Ovary (tissue), 7 donors: ENCODE measurements at regions not wholly inside any gene's neighbourhood (a gene's known extent, or its start where the extent isn't known, plus 50 kb on each side); places are given as distances from the start of the nearest gene placed in this dataset.

Experiments
- DNase-seq, 5 donors: peaks; one replicate each; pipeline ENCODE4 v3.0.0-alpha.2; 2019 to 2020
- H3K27ac ChIP-seq, 2 donors: fragments of 200-600 bp; one replicate each; pipeline versions ENCODE4 v1.5.1 to v1.8.0; 2019 to 2022
- H3K27me3 ChIP-seq: fragments of 200-600 bp; one replicate; pipeline ENCODE4 v1.8.0; 2022
- H3K36me3 ChIP-seq: fragments of 200-600 bp; sonication (generic); one replicate; pipeline ENCODE4 v1.5.1; 2019
- H3K4me1 ChIP-seq: one replicate; pipeline ENCODE4 v1.8.1; 2013; ENCODE audit warnings: mild to moderate bottlenecking, moderate library complexity; ENCODE audit not compliant: insufficient read depth
- H3K4me3 ChIP-seq: fragments of 200-600 bp; sonication (generic); one replicate; pipeline ENCODE4 v1.5.1; 2017
- H3K9me3 ChIP-seq, 2 donors: fragments of 200-600 bp in 1 of 2; sonication (generic) in 1 of 2; one replicate each; pipeline versions ENCODE4 v1.5.1 to v1.8.1; 2013 to 2019; ENCODE audit warnings: mild to moderate bottlenecking in 1 of 2, moderate library complexity in 1 of 2
- CTCF ChIP-seq, 3 donors: fragments of 450-650 bp in 2 of 3; fragments of 200-600 bp in 1 of 3; IDR thresholded peaks; one replicate each; pipeline versions ENCODE4 v1.5.1 to v1.8.0; 2016 to 2022; ENCODE audit warnings: antibody characterized with exemption in 3 of 3, mild to moderate bottlenecking in 1 of 3
- EP300 ChIP-seq: sonication (generic); formaldehyde crosslinking; IDR thresholded peaks from one replicate; pipeline ENCODE4 v1.6.1; 2017; ENCODE audit warnings: antibody characterized with exemption
- POLR2A ChIP-seq: fragments of 450-650 bp; IDR thresholded peaks from one replicate; pipeline ENCODE4 v1.6.1; 2017; ENCODE audit warnings: antibody characterized with exemption, mild to moderate bottlenecking, moderate library complexity
- whole genome bisulfite sequencing, 3 donors: extraction: QIAGEN DNeasy Blood & Tissue Kit in 1 of 3; methylation state at CpG; one replicate each; pipeline versions ENCODE4 v1.1.5 to v1.1.7; 2013 to 2017; 5-methylcytosine and 5-hydroxymethylcytosine counted together
- intact Hi-C, 4 donors: fragments of 100-400 bp; cut with DNase I; formaldehyde crosslinking; loops; one replicate each; pipeline versions ENCODE4 v1.11.0 to v1.15.1; 2022 to 2023
- donor health status: DM: no; HTN: no; CAD: no; lungs with moderate emphysema.
- donor health status: DM: no; HTN: no; CAD: no.
- donor health status: Bipolar disorder and iron deficiency.
- donor health status: DM: no; HTN: no; CAD: no.
- donor health status: DM: yes; HTN: yes; CAD: no.

DNA sequence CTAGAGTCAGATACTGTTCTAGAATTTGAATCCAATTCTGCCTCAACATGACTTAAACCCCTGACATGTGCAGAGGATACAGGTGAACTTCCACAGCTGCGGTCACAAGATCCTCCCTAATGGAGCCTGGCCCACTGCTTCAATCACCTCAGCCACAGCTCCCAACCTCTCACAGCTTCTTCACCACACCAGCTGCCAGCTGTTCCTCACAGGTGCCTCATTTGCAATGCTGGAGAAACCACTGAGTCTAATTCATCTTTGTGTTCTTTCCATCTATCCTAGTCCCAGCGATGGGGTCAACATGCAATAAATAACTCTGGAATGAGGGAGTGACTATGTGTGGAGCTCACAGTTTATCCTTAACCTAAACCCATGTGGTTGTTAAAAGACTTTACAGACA lies 72.0 kb upstream of the MAF start:
- Histone ChIP-seq H3K36me3 (no peaks in the 10 kb centered on the region), H3K27me3 (no peaks in the 10 kb centered on the region), H3K9me3 (no peaks in the 10 kb centered on the region), H3K27ac (no peak overlapping the region), H3K4me1 (peaks cover 3% of the 10 kb centered on the region), H3K4me3 (no peak overlapping the region)
- TF ChIP-seq CTCF (IDR thresholded peaks at IDR 0.05) (no peak), EP300 (no peak), POLR2A (no peak)
- intact Hi-C loops, result no loop called here
- no peak for DNase-seq
- 87 to 94% (median 92%) methylated on average over 2 of the region's 2 CpGs for WGBS, 3 donors

GRCh38 chr16:79668502-79668901 lies 68.0 kb upstream of the MAF start:
- H3K4me1 ChIP-seq, result peaks cover under 1% of the 10 kb centered on the region
- no peaks in the 10 kb centered on the region for H3K36me3 ChIP-seq
- no peaks in the 10 kb centered on the region for H3K27me3 ChIP-seq
- no peak for DNase-seq
- H3K27ac ChIP-seq, result no peak overlapping the region
- no peaks in the 10 kb centered on the region for H3K9me3 ChIP-seq
- 91 to 94% (median 92%) methylated on average over 4 of the region's 4 CpGs for WGBS, 3 donors
- intact Hi-C loops, result no loop called here
- H3K4me3 ChIP-seq, result no peak overlapping the region
- no peak for TF ChIP-seq CTCF (IDR thresholded peaks at IDR 0.05)
- TF ChIP-seq POLR2A, result no peak
- TF ChIP-seq EP300, result no peak

GRCh38 chr16:79665970-79666369 lies 65.4 kb upstream of the MAF start:
- intact Hi-C loops, result no loop called here
- Histone ChIP-seq H3K9me3 (no peaks in the 10 kb centered on the region), H3K27me3 (no peaks in the 10 kb centered on the region), H3K36me3 (no peaks in the 10 kb centered on the region), H3K4me3 (no peak overlapping the region), H3K4me1 (no peaks in the 10 kb centered on the region), H3K27ac (no peak overlapping the region)
- DNase-seq, result no peak
- 88 to 96% (median 89%) methylated on average over 3 of the region's 3 CpGs for WGBS, 3 donors
- TF ChIP-seq CTCF (IDR thresholded peaks at IDR 0.05) (no peak), POLR2A (no peak), EP300 (no peak)

DNA sequence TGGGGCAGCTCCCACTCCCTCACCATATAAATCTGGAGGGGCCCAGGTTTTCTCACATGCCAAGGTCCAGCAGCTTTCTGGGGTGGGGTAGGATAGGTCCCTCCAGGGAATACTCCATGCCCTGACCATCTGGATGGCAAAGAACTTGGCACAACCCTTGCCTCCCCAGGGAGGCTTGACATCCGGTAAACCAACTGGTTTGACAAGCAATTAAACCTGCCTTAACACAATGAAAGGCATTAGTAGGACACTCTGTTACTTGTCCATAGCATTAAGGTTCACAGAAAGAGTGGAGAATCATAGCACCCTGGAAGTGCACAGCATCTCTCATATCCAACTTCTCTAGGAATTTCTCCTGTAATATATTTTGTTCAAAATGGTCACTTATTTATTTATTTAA lies 63.9 kb upstream of the MAF start:
- WGBS, 3 donors, result 84 to 90% (median 89%) methylated on average over 1 of the region's 1 CpG
- Histone ChIP-seq H3K4me3 (no peak overlapping the region), H3K27me3 (no peaks in the 10 kb centered on the region), H3K9me3 (no peaks in the 10 kb centered on the region), H3K27ac (no peak overlapping the region), H3K36me3 (no peaks in the 10 kb centered on the region), H3K4me1 (no peaks in the 10 kb centered on the region)
- TF ChIP-seq POLR2A, result no peak
- TF ChIP-seq EP300, result no peak
- no peak for TF ChIP-seq CTCF (IDR thresholded peaks at IDR 0.05)
- intact Hi-C loops, result no loop called here
- DNase-seq, result no peak
